ENCODE measurements at regions not wholly inside any gene's neighbourhood (a gene's known extent, or its start where the extent isn't known, plus 50 kb on each side); places are given as distances from the start of the nearest gene placed in this dataset.

DNA sequence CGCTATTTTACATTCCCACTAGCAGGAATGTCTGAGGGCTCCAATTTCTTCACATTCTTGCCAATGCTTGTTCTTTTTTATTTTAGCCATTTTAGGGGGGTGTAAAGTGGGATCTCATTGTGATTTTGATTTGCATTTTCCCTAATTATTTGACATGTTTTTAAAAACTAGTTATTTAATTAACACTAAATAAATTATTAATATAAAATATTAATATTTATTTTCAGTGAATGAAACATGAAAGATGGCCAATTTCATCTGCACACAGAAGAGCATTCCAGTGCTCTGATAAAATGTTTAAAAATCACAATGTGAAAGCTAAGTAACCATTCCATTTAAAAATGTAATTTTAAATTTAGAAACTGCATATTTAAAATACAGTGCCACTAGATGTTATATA, 322.2 kb upstream of the ZNF521 start:
- TF ChIP-seq GATA2 (IDR thresholded peaks at IDR 0.05; ENCODE audit: insufficient read depth, insufficient read length, low read depth, low read length) (no peak), POLR2A (IDR thresholded peaks at IDR 0.05; ENCODE audit: low read depth, low read length) (no peak), FOS (IDR thresholded peaks at IDR 0.05; ENCODE audit: borderline replicate concordance, insufficient read depth, low read length) (no peak), MYC (IDR thresholded peaks at IDR 0.05; ENCODE audit: low read depth, low read length) (no peak), POLR2AphosphoS5 (IDR thresholded peaks at IDR 0.05; ENCODE audit: insufficient read depth, low read depth, low read length) (no peak), JUN (IDR thresholded peaks at IDR 0.05; ENCODE audit: borderline replicate concordance, insufficient read depth, insufficient read length, low read depth) (no peak), EZH2 (IDR thresholded peaks at IDR 0.05; ENCODE audit: borderline replicate concordance, low read depth, low read length, severe bottlenecking) (no peak)
- TF ChIP-seq, protein P1, sequence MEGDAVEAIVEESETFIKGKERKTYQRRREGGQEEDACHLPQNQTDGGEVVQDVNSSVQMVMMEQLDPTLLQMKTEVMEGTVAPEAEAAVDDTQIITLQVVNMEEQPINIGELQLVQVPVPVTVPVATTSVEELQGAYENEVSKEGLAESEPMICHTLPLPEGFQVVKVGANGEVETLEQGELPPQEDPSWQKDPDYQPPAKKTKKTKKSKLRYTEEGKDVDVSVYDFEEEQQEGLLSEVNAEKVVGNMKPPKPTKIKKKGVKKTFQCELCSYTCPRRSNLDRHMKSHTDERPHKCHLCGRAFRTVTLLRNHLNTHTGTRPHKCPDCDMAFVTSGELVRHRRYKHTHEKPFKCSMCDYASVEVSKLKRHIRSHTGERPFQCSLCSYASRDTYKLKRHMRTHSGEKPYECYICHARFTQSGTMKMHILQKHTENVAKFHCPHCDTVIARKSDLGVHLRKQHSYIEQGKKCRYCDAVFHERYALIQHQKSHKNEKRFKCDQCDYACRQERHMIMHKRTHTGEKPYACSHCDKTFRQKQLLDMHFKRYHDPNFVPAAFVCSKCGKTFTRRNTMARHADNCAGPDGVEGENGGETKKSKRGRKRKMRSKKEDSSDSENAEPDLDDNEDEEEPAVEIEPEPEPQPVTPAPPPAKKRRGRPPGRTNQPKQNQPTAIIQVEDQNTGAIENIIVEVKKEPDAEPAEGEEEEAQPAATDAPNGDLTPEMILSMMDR (IDR thresholded peaks at IDR 0.05; ENCODE audit: extremely low read depth in 1 of 2, insufficient read depth in 1 of 2, low read depth in 1 of 2, low read length in 2 of 2), result no peak
- TF ChIP-seq, protein P2, sequence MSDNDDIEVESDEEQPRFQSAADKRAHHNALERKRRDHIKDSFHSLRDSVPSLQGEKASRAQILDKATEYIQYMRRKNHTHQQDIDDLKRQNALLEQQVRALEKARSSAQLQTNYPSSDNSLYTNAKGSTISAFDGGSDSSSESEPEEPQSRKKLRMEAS (IDR thresholded peaks at IDR 0.05; ENCODE audit: insufficient read depth, insufficient read length), result no peak
- no peak overlapping the region for H3K4me3 ChIP-seq (replicated peaks in 1 of 3; ENCODE audit: insufficient read depth in 1 of 3, low read depth in 1 of 3, low read length in 3 of 3)
- H3K27me3 ChIP-seq (ENCODE audit: control insufficient read depth in 2 of 2, insufficient read depth in 2 of 2, low read length in 2 of 2), result no peaks in the 10 kb centered on the region
- no peak overlapping the region for H3K27ac ChIP-seq (ENCODE audit: insufficient read depth, low read depth, low read length)
- BruUV-seq (replicated peaks), result no TSS peak
- H2AFZ ChIP-seq (ENCODE audit: low read depth, low read length), result no peak overlapping the region
- no peaks in the 10 kb centered on the region for H3K4me1 ChIP-seq (ENCODE audit: control insufficient read depth, extremely low read depth, insufficient read depth, low read length)
- FAIRE-seq (no peak), DNase-seq (ENCODE audit: low read depth, low spot score) (no peak)
- ChIA-PET CTCF (no interaction called here), POLR2A (no interaction called here)
- no peaks in the 10 kb centered on the region for H3K79me2 ChIP-seq (ENCODE audit: control insufficient read depth, insufficient read depth, low read length)
- no peak overlapping the region for H3K9ac ChIP-seq (replicated peaks; ENCODE audit: extremely low read depth, insufficient read depth, low read length)
- H3K9me3 ChIP-seq (replicated peaks; ENCODE audit: control insufficient read depth, insufficient read depth, low read length), result no peaks in the 10 kb centered on the region
- intact Hi-C loops (cut with micrococcal nuclease), result no loop called here
- no peaks in the 10 kb centered on the region for H4K20me1 ChIP-seq (replicated peaks; ENCODE audit: control insufficient read depth, extremely low read depth, insufficient read depth, low read length)
- no peak overlapping the region for H3K4me2 ChIP-seq (ENCODE audit: insufficient read depth, low read length)
- dilution Hi-C loops (cut with MboI; ENCODE audit: extremely low pct_ligation_motif_present, low sequenced_read_pairs), result no loop called here
- no peaks in the 10 kb centered on the region for H3K36me3 ChIP-seq (ENCODE audit: control insufficient read depth in 2 of 2, extremely low read depth in 1 of 2, insufficient read depth in 2 of 2, low read length in 2 of 2)
- H3K9me1 ChIP-seq (replicated peaks; ENCODE audit: control insufficient read depth, extremely low read depth, insufficient read depth, low read length), result no peaks in the 10 kb centered on the region
